Mesenchymal stem cell (in vitro differentiated cells and primary cell): ENCODE measurements at regions not wholly inside any gene's neighbourhood (a gene's known extent, or its start where the extent isn't known, plus 50 kb on each side); places are given as distances from the start of the nearest gene placed in this dataset.

Experiments
- DNase-seq: peaks from one replicate; pipeline ENCODE4 v3.0.0-alpha.2; 2013
- H2AFZ ChIP-seq: one replicate; pipeline ENCODE4 v1.6.1; 2013; ENCODE audit warnings: low read depth, mild to moderate bottlenecking, control low read depth, inconsistent platforms, low read length, moderate library complexity
- H2AK5ac ChIP-seq: 2 replicates; pipeline ENCODE4 v1.6.1; 2013; ENCODE audit warnings: low read length, moderate library complexity, mild to moderate bottlenecking, inconsistent platforms; ENCODE audit not compliant: severe bottlenecking
- H2BK120ac ChIP-seq: one replicate; pipeline ENCODE4 v1.6.1; 2013; ENCODE audit warnings: low read depth, mild to moderate bottlenecking, inconsistent platforms, low read length, moderate library complexity
- H2BK12ac ChIP-seq, 2 experiments: one replicate each; pipeline ENCODE4 v1.6.1; 2013; ENCODE audit warnings: inconsistent platforms in 2 of 2, low read length in 2 of 2, mild to moderate bottlenecking in 2 of 2, moderate library complexity in 2 of 2, control low read depth in 1 of 2
- H2BK15ac ChIP-seq: one replicate; pipeline ENCODE4 v1.6.1; 2013; ENCODE audit warnings: mild to moderate bottlenecking, low read depth, inconsistent platforms; ENCODE audit not compliant: poor library complexity, severe bottlenecking
- H2BK5ac ChIP-seq: 2 replicates; pipeline ENCODE4 v1.6.1; 2013; ENCODE audit warnings: low read depth, mild to moderate bottlenecking, low read length, control low read depth, inconsistent platforms; ENCODE audit not compliant: poor library complexity, severe bottlenecking
- H3K14ac ChIP-seq, 2 experiments: one replicate each; pipeline ENCODE4 v1.6.1; 2013; ENCODE audit warnings: inconsistent platforms in 2 of 2, low read length in 2 of 2, control low read depth in 1 of 2, mild to moderate bottlenecking in 1 of 2, moderate library complexity in 1 of 2
- H3K18ac ChIP-seq, 2 experiments: one replicate each; pipeline ENCODE4 v1.6.1; 2013; ENCODE audit warnings: inconsistent platforms in 2 of 2, low read length in 2 of 2, control low read depth in 1 of 2, low read depth in 1 of 2, mild to moderate bottlenecking in 1 of 2
- H3K23ac ChIP-seq, 2 experiments: one replicate each; pipeline ENCODE4 v1.6.1; 2013; ENCODE audit warnings: inconsistent platforms in 2 of 2, low read length in 2 of 2, mild to moderate bottlenecking in 2 of 2, moderate library complexity in 2 of 2, control low read depth in 1 of 2
- H3K27ac ChIP-seq: 2 replicates; pipeline ENCODE4 v1.5.1; 2013; ENCODE audit warnings: mild to moderate bottlenecking, moderate library complexity, low read length, control low read depth, inconsistent platforms; ENCODE audit not compliant: poor library complexity, severe bottlenecking
- H3K27me3 ChIP-seq, 2 experiments: 2 replicates each; pipeline versions ENCODE4 v1.6.1 to v1.7.0; 2013; ENCODE audit warnings: low read length in 2 of 2, mild to moderate bottlenecking in 2 of 2, moderate library complexity in 2 of 2, control low read depth in 1 of 2, inconsistent platforms in 1 of 2; ENCODE audit not compliant: control insufficient read depth in 1 of 2, insufficient read depth in 1 of 2
- H3K36me3 ChIP-seq, 2 experiments: 2 replicates each; pipeline versions ENCODE4 v1.6.1 to v1.7.0; 2013; ENCODE audit warnings: low read length in 2 of 2, control low read depth in 1 of 2, inconsistent platforms in 1 of 2, low read depth in 1 of 2, mild to moderate bottlenecking in 1 of 2; ENCODE audit not compliant: insufficient read depth in 2 of 2, control insufficient read depth in 1 of 2
- H3K4ac ChIP-seq, 2 experiments: one replicate each; pipeline ENCODE4 v1.6.1; 2013; ENCODE audit warnings: inconsistent platforms in 2 of 2, low read length in 2 of 2, mild to moderate bottlenecking in 2 of 2, moderate library complexity in 2 of 2, control low read depth in 1 of 2, low read depth in 1 of 2
- H3K4me1 ChIP-seq: 2 replicates; pipeline ENCODE4 v1.6.1; 2013; ENCODE audit warnings: low read depth, low read length, control low read depth; ENCODE audit not compliant: control insufficient read depth, insufficient read depth
- H3K4me2 ChIP-seq: 2 replicates; pipeline ENCODE4 v1.6.1; 2013; ENCODE audit warnings: low read length, mild to moderate bottlenecking, inconsistent platforms; ENCODE audit not compliant: poor library complexity, severe bottlenecking
- H3K4me3 ChIP-seq, 2 experiments: 2 replicates each; pipeline versions ENCODE4 v1.5.1 to v1.7.0; 2013; ENCODE audit warnings: low read length in 2 of 2, mild to moderate bottlenecking in 2 of 2, control low read depth in 1 of 2, low read depth in 1 of 2; ENCODE audit not compliant: insufficient read depth in 1 of 2
- H3K79me1 ChIP-seq: replicated peaks from 2 replicates; pipeline ENCODE4 v1.6.1; 2013; ENCODE audit warnings: mild to moderate bottlenecking, control low read depth, low read length, inconsistent platforms; ENCODE audit not compliant: poor library complexity, severe bottlenecking
- H3K9ac ChIP-seq: 2 replicates; pipeline ENCODE4 v1.7.0; 2013; ENCODE audit warnings: mild to moderate bottlenecking, low read length, moderate library complexity
- H3K9me3 ChIP-seq: 2 replicates; pipeline ENCODE4 v1.7.0; 2013; ENCODE audit warnings: mild to moderate bottlenecking, low read length; ENCODE audit not compliant: control insufficient read depth
- H4K8ac ChIP-seq: one replicate; pipeline ENCODE4 v1.6.1; 2013; ENCODE audit warnings: inconsistent platforms, mild to moderate bottlenecking, low read length, moderate library complexity
- H4K91ac ChIP-seq: one replicate; pipeline ENCODE4 v1.6.1; 2013; ENCODE audit warnings: mild to moderate bottlenecking, low read length, inconsistent platforms
- WGBS: methylation state at CpG from one replicate; pipeline ENCODE4 v1.1.7; 2013; ENCODE audit warnings: mixed read lengths; 5-methylcytosine and 5-hydroxymethylcytosine counted together

GRCh38 chr10:29166713-29167112, 122.2 kb upstream of the LYZL1 start:
- no peaks in the 10 kb centered on the region for H3K36me3 ChIP-seq
- H2AK5ac ChIP-seq: no peak overlapping the region
- H2BK12ac ChIP-seq: no peak overlapping the region
- H2BK5ac ChIP-seq: no peak overlapping the region
- no peak overlapping the region for H3K4ac ChIP-seq
- H4K91ac ChIP-seq: no peak overlapping the region
- no peak overlapping the region for H3K4me3 ChIP-seq
- H2BK15ac ChIP-seq: no peak overlapping the region
- H3K18ac ChIP-seq: no peak overlapping the region
- DNase-seq: no peak
- H3K27ac ChIP-seq: no peak overlapping the region
- no peaks in the 10 kb centered on the region for H3K4me1 ChIP-seq
- H3K9ac ChIP-seq: no peak overlapping the region
- H3K27me3 ChIP-seq: no peaks in the 10 kb centered on the region
- no peak overlapping the region for H2BK120ac ChIP-seq
- no peak overlapping the region for H3K14ac ChIP-seq
- H2AFZ ChIP-seq: no peak overlapping the region
- H3K9me3 ChIP-seq: peaks cover 64% of the 10 kb centered on the region
- no peak overlapping the region for H4K8ac ChIP-seq
- no CpG with 5 or more reads among the region's 4 CpGs for WGBS
- no peak overlapping the region for H3K4me2 ChIP-seq
- H3K23ac ChIP-seq: no peak overlapping the region
- no peaks in the 10 kb centered on the region for H3K79me1 ChIP-seq

- Histone ChIP-seq H3K79me1 (no peaks in the 10 kb centered on the region), H4K8ac (no peak overlapping the region), H2BK5ac (no peak overlapping the region), H2BK120ac (no peak overlapping the region), H3K9me3 (peaks cover 71% of the 10 kb centered on the region), H3K4me2 (no peak overlapping the region), H2BK15ac (no peak overlapping the region), H2AK5ac (no peak overlapping the region), H3K36me3 (no peaks in the 10 kb centered on the region), H3K9ac (no peak overlapping the region), H3K14ac (no peak overlapping the region), H3K18ac (no peak overlapping the region), H3K4me1 (no peaks in the 10 kb centered on the region), H4K91ac (no peak overlapping the region), H2BK12ac (no peak overlapping the region), H2AFZ (no peak overlapping the region), H3K4me3 (no peak overlapping the region), H3K27ac (no peak overlapping the region), H3K23ac (no peak overlapping the region), H3K27me3 (no peaks in the 10 kb centered on the region), H3K4ac (no peak overlapping the region)
- DNase-seq: no peak
- 100% methylated on average over 1 of the region's 2 CpGs for WGBS
Observed at GRCh38 chr10:29169021-29169420, 119.8 kb upstream of the LYZL1 start.

GRCh38 chr10:29171717-29172116, 117.2 kb upstream of the LYZL1 start:
- DNase-seq: no peak
- Histone ChIP-seq H3K9ac (no peak overlapping the region), H2AFZ (no peak overlapping the region), H3K4ac (no peak overlapping the region), H3K4me2 (no peak overlapping the region), H2BK5ac (no peak overlapping the region), H3K27me3 (peaks cover 0 to 2% of the 10 kb centered on the region in 2 experiments), H3K9me3 (peaks cover 46% of the 10 kb centered on the region), H3K4me1 (no peaks in the 10 kb centered on the region), H2BK120ac (no peak overlapping the region), H3K27ac (no peak overlapping the region), H3K18ac (no peak overlapping the region), H2BK12ac (no peak overlapping the region), H3K4me3 (no peak overlapping the region), H3K14ac (no peak overlapping the region), H2BK15ac (no peak overlapping the region), H3K23ac (no peak overlapping the region), H3K79me1 (no peaks in the 10 kb centered on the region), H3K36me3 (no peaks in the 10 kb centered on the region), H2AK5ac (no peak overlapping the region), H4K8ac (no peak overlapping the region), H4K91ac (no peak overlapping the region)
- 83% methylated on average over 9 of the region's 9 CpGs for WGBS

- Histone ChIP-seq H2AFZ (no peak overlapping the region), H3K14ac (no peak overlapping the region), H3K27ac (no peak overlapping the region), H2BK120ac (no peak overlapping the region), H2AK5ac (no peak overlapping the region), H3K9ac (no peak overlapping the region), H3K9me3 (peaks cover 27% of the 10 kb centered on the region), H3K4ac (no peak overlapping the region), H4K8ac (no peak overlapping the region), H3K23ac (no peak overlapping the region), H4K91ac (no peak overlapping the region), H3K4me2 (no peak overlapping the region), H3K79me1 (no peaks in the 10 kb centered on the region), H3K4me1 (no peaks in the 10 kb centered on the region), H2BK5ac (no peak overlapping the region), H2BK15ac (no peak overlapping the region), H3K4me3 (no peak overlapping the region), H3K36me3 (no peaks in the 10 kb centered on the region), H3K18ac (no peak overlapping the region), H3K27me3 (peaks cover 0 to 17% of the 10 kb centered on the region in 2 experiments), H2BK12ac (peak overlapping the region in 1 of 2 experiments; percentile 1)
- WGBS: 100% methylated on average over 1 of the region's 2 CpGs
- DNase-seq: no peak
Observed at GRCh38 chr10:29174389-29174788, 114.5 kb upstream of the LYZL1 start.
